ENCODE measurements at regions not wholly inside any gene's neighbourhood (a gene's known extent, or its start where the extent isn't known, plus 50 kb on each side); places are given as distances from the start of the nearest gene placed in this dataset.

DNA sequence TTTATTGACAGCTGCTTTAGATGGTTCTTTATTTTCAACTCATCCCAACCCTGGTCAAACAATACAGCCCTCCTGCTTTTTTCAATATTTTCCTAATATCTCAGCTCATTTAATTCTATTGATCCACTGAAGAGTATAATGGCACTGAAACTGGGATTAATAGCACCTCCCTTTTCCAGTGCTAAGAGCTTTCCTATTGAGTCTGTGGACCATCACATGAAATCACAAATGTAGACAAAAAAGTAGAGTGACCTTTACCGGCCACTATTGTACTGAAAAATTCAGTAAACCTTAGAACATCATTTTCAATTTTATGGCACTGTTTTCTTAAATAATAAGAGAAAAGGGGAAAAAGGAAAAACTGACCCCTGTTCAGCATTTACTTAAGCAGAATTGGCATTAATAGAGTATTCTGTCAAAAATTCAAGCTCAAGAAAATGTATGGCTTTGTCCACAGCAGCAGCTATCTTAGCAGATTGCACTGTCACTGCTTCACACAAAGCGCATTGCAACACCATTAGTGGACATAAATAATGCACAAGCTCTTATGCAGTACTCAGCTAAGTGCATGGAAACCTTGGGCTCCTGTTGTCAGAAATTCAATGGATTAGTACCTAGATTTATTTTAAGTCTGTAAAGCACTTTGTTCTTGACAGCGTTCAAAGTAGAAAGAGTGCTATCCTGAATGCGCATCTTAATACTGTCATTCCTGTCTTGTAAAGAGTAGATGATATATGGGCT is 851.0 kb upstream of the KLHL1 start:
- no TSS peak for BruUV-seq (replicated peaks)
- DNase-seq, result no peak
- Histone ChIP-seq H3K9me3 (ENCODE audit: insufficient read depth, low read depth) (no peaks in the 10 kb centered on the region), H3K36me3 (ENCODE audit: low read depth) (no peaks in the 10 kb centered on the region), H3K4me2 (no peak overlapping the region), H3K27ac (no peak overlapping the region), H3K27me3 (ENCODE audit: insufficient read depth, low read depth) (no peaks in the 10 kb centered on the region), H4K20me1 (ENCODE audit: insufficient read depth) (no peaks in the 10 kb centered on the region), H3K4me1 (replicated peaks; ENCODE audit: insufficient read depth) (no peaks in the 10 kb centered on the region), H3F3A (ENCODE audit: insufficient read depth, low read depth) (no peaks in the 10 kb centered on the region), H3K4me3 (no peak overlapping the region), H2AFZ (no peak overlapping the region), H3K9me2 (ENCODE audit: insufficient read depth) (no peaks in the 10 kb centered on the region), H3K79me2 (ENCODE audit: low read depth) (no peaks in the 10 kb centered on the region)
- intact Hi-C loops (cut with micrococcal nuclease; ENCODE audit: unreplicated experiment), result no loop called here
- TF ChIP-seq EZH2 (IDR thresholded peaks at IDR 0.05; ENCODE audit: low read depth), result no peak
- TF ChIP-seq, protein P1, sequence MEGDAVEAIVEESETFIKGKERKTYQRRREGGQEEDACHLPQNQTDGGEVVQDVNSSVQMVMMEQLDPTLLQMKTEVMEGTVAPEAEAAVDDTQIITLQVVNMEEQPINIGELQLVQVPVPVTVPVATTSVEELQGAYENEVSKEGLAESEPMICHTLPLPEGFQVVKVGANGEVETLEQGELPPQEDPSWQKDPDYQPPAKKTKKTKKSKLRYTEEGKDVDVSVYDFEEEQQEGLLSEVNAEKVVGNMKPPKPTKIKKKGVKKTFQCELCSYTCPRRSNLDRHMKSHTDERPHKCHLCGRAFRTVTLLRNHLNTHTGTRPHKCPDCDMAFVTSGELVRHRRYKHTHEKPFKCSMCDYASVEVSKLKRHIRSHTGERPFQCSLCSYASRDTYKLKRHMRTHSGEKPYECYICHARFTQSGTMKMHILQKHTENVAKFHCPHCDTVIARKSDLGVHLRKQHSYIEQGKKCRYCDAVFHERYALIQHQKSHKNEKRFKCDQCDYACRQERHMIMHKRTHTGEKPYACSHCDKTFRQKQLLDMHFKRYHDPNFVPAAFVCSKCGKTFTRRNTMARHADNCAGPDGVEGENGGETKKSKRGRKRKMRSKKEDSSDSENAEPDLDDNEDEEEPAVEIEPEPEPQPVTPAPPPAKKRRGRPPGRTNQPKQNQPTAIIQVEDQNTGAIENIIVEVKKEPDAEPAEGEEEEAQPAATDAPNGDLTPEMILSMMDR (conservative IDR thresholded peaks at IDR 0.05), result no peak
- ChIA-PET POLR2A (ENCODE audit: unreplicated experiment) (no interaction called here), CTCF (no interaction called here)

- Histone ChIP-seq H3K79me2 (ENCODE audit: low read depth) (no peaks in the 10 kb centered on the region), H3K4me3 (no peak overlapping the region), H3F3A (ENCODE audit: insufficient read depth, low read depth) (no peaks in the 10 kb centered on the region), H3K36me3 (ENCODE audit: low read depth) (no peaks in the 10 kb centered on the region), H2AFZ (no peak overlapping the region), H3K4me2 (no peak overlapping the region), H4K20me1 (ENCODE audit: insufficient read depth) (no peaks in the 10 kb centered on the region), H3K27ac (no peak overlapping the region), H3K9me3 (ENCODE audit: insufficient read depth, low read depth) (no peaks in the 10 kb centered on the region), H3K4me1 (replicated peaks; ENCODE audit: insufficient read depth) (no peaks in the 10 kb centered on the region), H3K27me3 (ENCODE audit: insufficient read depth, low read depth) (no peaks in the 10 kb centered on the region), H3K9me2 (ENCODE audit: insufficient read depth) (no peaks in the 10 kb centered on the region)
- BruUV-seq (replicated peaks), result no TSS peak
- ChIA-PET POLR2A (ENCODE audit: unreplicated experiment) (no interaction called here), CTCF (no interaction called here)
- DNase-seq, result no peak
- intact Hi-C loops (cut with micrococcal nuclease; ENCODE audit: unreplicated experiment), result no loop called here
- TF ChIP-seq, protein P1 (conservative IDR thresholded peaks at IDR 0.05), result no peak
Observed at GRCh38 chr13:70955887-70956286, 847.6 kb upstream of the KLHL1 start.

DNA sequence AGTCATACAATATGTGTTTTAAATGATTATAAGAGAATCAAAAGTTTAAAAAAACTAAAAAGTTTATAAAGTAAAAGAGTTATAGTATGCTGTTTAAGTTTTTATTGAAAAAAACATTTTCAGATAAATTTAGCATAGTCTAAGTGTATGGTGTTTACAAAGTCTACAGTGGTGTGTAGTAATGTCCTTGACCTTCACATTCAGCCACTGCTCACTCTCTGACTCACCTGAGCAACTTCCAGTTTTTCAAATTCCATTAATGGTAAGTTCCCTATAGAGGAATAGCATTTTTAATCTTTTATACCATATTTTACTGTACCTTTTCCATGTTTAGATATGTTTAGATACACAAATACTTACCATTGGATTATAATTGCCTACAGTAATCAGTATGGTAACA is 842.4 kb upstream of the KLHL1 start:
- Histone ChIP-seq H3F3A (ENCODE audit: insufficient read depth, low read depth) (no peaks in the 10 kb centered on the region), H3K36me3 (ENCODE audit: low read depth) (no peaks in the 10 kb centered on the region), H3K4me3 (no peak overlapping the region), H3K4me2 (no peak overlapping the region), H3K9me2 (ENCODE audit: insufficient read depth) (no peaks in the 10 kb centered on the region), H3K79me2 (ENCODE audit: low read depth) (no peaks in the 10 kb centered on the region), H3K9me3 (ENCODE audit: insufficient read depth, low read depth) (no peaks in the 10 kb centered on the region), H4K20me1 (ENCODE audit: insufficient read depth) (no peaks in the 10 kb centered on the region), H2AFZ (no peak overlapping the region), H3K27ac (no peak overlapping the region), H3K27me3 (ENCODE audit: insufficient read depth, low read depth) (no peaks in the 10 kb centered on the region), H3K4me1 (replicated peaks; ENCODE audit: insufficient read depth) (no peaks in the 10 kb centered on the region)
- POLR2A ChIA-PET (ENCODE audit: unreplicated experiment), result no interaction called here
- intact Hi-C loops (cut with micrococcal nuclease; ENCODE audit: unreplicated experiment), result no loop called here
- CTCF ChIA-PET, result no interaction called here
- TF ChIP-seq, protein P1 (conservative IDR thresholded peaks at IDR 0.05), result no peak
- no peak for TF ChIP-seq EZH2 (IDR thresholded peaks at IDR 0.05; ENCODE audit: low read depth)
- no peak for DNase-seq
- BruUV-seq (replicated peaks), result no TSS peak

Measured in PC-9 (cell line).